GM21528 (cell line): ENCODE measurements at regions not wholly inside any gene's neighbourhood (a gene's known extent, or its start where the extent isn't known, plus 50 kb on each side); places are given as distances from the start of the nearest gene placed in this dataset.

ENCODE experiments used
- ATAC-seq: cut with Tn5 transposase; IDR thresholded peaks from one replicate; pipeline ENCODE4 v1.9.1; 2021; ENCODE audit warnings: mild to moderate bottlenecking, moderate library complexity; ENCODE audit not compliant: unreplicated experiment, low FRiP score

DNA sequence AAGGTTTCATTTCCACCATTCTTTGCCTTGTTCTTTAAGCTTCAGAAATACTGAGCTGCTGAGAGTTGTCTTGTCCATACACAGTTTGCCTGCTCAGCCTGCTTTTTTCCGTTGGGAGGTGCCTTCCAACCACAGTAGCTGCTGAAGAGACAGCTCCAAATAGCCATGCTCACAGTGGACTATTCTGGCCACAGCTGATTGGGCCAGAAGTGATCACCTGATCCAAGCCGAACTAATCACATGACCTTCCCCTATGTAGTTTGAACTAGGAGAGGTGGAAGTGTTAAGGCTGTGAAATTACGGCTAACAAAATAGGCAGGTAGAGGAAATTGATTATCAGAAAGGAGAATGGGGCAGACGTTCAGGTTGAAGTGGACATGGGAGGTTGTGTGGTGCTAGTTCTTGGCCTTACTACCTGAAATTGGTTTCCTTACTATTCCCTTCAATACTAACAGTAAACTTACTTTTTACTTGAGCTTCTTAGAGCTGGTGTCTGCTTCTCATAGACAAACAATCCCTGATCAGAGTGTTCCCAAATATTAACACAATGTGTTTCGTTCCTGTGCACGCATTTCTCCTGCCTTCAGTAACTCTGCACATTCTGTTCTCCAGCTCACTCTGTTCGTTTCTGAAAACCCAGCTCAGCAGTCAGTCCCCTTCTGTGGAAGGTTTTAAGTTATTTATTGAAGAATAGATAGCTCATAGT, 136.1 kb downstream of the RWDD3 start:
- ATAC-seq, result no peak

DNA sequence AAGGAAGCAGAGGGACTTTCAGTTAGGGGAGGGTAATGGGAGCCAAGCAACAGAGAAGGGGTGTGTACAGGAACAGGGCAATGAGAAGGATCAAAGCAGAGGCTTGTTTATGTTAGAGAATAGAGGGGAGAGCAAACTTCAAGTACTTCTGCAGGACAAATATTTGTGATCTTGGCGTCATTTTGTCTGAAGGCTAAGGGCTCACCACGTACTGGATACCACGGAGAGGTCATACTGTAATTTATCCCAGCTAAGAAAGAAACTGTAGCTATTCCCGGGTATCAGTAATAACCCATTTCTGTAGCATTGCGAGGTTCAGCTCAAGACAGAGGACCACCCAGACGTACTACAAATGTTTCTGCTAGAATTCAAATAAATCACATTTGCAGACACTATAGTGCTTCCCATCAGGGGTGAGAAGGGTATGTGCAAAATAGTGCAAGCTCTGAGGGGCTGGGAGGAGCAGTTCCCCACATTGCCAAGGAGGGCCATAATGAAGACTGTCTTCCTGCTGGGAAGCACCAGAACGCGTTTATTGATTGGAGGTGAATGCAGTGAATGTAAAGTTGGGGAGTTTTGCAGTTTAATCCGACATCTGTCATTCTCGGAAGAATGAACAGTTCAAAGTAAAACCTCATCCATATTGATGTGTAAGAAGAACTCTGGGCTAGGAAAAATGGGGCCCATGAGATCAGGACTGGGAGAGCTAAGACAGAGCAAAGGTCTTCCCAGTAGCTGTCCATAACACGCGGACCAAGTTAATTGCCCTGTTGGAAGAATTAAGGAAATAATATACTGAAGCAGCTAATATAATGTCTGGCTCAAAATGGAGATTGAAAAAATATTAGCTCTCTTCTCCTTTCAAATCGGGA, 136.9 kb downstream of the RWDD3 start:
- ATAC-seq, result no peak

DNA sequence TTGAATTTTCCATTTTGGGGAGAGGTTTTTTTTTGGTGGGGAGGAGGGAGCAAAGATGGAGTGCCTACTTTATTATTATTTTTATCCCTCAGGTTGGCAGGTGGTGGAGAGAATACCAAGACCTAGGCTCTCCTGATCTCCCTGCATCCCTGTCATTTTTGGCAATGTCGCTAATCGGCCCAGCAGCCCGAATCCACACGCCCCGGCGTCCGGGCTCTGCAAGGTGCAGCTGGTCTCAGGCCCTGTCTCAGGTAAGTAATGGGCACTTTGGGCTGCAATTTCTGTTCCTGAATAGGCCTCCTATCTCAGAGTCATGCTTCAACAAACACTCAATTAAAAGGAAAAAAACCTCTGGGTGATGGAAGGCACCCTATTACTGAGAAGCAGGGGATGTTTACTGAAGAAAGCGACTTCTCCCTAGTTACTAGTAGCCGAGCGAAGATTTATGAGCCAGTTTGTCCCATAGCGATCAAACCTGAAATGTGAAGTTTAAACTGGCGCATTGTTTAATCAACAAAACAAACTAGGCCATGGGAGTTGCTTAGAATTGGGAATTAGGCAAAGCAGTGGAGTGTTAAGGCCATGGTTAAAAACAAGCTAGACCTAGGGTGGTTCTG, 137.8 kb downstream of the RWDD3 start:
- ATAC-seq, result no peak

DNA sequence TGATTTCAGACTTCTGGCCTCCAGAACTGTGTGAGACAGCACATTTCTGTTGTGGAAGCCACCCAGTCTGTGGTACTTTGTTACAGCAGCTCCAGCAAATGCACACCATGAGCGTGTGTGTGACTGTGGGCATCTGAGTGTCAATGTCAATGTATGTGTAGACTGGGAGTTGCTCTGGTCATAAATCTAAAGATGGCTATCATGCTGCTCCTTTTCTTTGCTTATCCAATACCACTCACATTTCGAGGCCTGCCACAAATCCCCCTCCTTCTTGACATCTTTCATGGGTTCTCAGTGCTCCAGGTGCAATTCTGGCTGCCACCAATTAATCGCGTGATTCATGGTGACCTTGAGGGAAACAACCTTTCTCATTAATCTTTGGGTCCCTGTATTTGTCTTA, 141.2 kb downstream of the RWDD3 start:
- ATAC-seq, result no peak

DNA sequence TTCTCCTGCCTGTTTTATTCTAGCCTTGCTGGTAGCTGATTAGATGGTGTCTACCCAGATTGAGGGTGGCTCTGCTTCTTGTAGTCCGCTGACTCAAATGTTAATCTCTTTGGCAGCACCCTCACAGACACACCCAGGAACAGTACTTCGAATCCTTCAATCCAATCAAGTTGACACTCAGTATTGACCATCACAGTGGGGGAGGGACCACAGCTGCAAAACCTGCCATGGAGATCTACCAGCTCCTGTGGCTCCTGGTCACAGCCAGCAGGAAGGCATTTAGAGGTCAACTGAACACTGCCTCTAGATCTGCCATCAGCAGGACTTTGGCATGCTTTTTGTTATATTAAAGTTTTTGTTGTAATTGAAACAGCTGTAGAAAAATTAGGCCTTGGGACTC, 146.9 kb downstream of the RWDD3 start:
- ATAC-seq, result no peak

DNA sequence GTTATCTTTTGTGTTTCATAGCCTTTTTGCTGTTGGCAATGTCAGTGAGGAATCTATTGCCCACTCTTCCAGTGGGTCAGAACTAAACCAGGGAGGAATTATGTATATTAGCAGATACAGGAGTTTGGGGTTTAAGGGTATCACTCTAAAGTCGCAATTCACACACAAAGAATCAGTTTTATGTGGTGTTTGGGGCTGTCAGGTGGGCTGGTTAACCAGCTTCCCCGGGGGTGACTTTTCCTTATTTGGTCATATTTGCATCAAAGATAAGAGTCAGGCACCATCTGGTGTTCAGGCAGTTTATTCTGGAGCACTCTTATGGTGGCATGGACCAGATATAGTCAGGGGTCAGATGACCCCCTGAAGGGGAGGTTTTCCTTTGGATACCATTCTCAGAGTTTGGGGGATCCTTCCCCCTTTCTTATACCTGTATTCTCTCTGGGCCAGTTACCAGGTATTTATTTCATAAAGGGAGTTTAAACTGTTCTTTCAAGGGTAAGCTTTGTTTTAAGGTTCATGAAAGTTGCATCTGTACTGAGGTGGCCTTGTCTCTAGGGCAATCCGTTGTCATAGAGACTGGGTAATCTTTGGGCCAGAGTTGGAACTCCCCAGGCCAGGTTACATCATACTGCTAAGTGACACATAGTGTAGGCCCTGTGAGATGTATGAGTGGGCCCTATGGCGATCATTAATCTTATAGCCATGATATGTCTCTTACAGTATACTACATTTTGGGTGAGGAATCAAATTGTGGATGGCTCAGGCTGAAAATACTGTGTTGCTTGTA, 148.2 kb downstream of the RWDD3 start:
- ATAC-seq, result no peak

DNA sequence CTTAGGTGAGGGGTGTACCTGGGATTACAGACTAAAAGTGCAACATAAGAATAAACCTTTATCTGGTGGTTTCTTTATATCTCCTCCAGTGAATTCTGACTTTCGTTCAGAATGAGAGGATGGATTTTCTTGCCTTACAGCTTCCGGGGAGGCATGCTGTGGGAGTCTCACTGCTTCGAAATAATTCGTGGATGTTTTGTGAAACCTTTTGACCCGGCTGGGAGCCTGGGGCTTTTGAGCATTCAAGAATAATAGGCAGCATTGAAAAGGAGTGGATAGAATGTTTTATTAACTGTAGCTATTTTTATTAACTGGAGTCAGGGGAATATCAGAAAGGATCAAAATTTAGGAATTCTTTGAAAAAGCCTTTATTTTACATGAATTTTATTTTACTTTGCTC, 149.1 kb downstream of the RWDD3 start:
- ATAC-seq, result no peak

DNA sequence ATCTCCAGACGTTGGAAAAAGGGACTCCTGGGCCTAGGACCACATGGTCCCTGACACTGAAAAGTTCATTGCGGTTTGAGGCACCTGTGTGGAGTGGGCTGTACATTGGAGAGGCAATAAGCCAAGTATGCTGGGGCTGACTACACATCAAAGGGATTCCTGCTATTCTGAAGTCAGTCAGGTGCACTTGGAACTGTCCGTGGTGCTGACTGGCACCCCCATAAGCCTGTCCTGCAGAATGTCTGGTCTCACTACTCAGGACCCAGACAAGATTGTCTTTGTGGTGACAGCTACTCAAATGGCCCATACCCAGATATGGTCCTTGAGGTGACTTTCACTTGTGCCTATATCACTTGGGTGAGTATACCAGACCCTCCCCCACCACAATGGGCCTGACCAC, 150.6 kb downstream of the RWDD3 start:
- no peak for ATAC-seq

DNA sequence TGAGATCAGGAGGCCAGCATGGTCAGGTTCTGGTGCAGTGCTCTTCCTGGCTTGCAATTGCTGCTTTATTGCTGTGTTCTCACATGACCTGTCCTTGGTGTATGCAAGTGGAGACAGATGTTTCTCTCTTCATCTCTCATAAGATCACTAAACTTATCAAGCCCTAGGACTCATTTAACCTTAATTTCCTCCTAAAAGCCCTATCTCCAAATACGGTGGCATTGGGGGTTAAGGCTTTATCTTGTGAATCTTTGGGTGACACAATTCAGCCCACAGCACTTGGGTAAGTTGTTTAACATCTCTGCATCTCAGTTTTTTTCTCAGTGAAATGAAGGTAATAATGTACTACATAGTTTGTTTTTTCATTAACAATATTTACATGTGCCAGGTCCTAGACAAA, 152.4 kb downstream of the RWDD3 start:
- ATAC-seq, result no peak

DNA sequence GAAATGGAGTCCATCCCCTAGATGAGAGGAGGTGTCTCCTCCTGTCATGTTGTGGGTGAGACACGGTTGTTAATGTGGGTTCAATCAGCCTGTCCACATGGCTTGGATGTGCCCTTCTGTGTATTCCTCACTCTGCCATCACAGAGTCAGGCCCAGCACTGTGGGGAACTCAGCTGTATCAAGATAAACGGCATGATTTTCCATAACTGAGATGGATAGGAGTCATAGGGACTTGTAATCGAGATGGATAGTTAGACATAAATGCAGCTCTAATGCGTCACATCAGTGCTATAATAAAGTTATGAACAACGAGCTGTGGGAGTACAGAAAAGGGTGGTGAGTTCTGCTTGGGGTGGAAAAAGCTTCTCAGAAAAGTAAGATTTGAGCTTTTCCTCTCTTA, 152.9 kb downstream of the RWDD3 start:
- no peak for ATAC-seq

DNA sequence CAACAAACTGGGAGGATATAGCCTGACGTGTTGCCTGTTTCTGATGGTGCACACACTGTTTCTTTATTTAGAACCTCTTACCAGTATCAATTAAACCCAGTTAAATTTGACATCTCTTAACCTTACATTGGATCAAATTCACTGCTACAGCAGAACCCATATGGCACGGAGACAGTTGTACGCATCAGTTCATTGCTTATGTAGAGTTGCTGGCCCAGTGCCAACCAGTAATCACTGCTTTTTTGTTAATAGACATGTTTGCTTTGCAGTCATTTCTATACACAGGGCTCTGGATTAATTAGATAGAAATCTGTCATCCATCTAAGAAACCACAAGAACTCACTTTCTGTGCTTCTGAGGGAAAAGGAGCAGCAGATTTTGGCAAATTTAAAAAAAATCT, 154.0 kb downstream of the RWDD3 start:
- ATAC-seq, result no peak

DNA sequence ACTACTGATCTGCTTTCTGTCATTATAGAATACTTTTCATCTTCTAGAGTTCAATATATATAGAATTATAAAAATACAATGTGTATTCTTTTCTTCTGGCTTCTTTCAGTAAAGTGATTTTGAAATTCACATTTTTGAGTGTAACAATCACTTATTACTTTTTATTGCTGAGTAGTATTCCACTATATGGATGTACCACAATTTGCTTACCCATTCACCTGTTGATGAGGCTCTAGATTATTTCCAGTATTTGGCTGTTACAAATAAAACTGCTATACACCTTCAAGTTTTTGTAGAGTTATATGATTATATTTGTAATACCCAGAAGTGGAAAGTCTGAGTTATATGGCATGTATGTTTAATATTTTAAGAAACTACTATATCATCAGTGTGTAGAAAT, 159.4 kb downstream of the RWDD3 start:
- ATAC-seq, result no peak

DNA sequence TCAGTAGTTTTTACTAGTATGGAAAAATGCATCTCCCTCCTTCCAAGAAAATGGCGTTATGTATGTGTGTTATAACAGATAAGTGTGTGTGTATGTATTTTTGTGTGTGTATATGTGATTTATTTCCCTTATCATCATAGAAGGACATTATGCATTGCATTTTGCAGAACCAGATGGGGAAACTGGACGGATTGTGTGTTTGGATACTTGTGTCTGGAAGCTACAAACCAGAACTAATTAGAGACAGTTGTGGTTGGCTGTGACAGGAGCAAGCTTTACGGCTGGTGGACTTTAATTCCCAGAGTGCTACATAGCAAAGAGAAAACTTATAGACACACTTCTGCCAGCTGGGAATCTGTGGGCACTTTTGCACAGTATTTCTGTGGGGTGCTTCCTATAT, 162.5 kb downstream of the RWDD3 start:
- ATAC-seq, result no peak

DNA sequence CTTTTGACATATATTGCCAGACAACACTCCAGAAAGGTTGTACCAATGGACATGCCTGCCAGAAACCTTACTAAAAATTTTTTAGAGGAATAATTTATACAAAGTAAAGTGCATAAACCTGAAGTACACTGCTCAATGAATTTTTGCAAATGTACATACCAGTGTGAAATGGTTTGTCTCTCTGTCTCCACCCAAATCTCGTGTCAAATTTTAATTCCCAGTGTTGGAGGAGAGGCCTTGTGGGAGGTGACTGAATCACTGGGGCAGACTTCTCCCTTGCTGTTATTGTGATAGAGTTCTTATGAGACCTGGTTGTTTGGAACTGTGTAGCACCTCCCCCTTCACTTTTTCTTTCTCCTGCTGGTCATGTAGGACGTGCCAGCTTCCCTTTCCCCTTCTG, 168.8 kb downstream of the RWDD3 start:
- ATAC-seq, result no peak

DNA sequence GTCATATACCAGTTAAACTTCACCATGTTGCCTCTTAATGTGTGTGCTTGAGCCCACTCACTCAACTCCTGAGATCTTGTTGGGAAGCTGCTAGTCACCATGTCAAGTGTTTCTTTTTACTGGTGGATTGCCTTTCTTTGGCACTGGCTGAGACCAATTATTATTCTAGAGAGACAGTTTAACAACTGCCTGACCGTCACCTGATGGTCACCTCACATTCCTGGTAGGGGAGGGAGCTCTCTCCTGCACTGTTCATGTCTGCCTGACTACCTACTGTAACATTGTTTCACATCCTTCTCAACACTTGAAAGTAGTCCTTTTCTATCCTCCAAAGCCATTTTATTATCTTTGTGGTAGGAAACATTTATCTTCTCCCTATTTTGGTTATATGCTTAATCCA, 172.3 kb downstream of the RWDD3 start:
- ATAC-seq, result no peak

DNA sequence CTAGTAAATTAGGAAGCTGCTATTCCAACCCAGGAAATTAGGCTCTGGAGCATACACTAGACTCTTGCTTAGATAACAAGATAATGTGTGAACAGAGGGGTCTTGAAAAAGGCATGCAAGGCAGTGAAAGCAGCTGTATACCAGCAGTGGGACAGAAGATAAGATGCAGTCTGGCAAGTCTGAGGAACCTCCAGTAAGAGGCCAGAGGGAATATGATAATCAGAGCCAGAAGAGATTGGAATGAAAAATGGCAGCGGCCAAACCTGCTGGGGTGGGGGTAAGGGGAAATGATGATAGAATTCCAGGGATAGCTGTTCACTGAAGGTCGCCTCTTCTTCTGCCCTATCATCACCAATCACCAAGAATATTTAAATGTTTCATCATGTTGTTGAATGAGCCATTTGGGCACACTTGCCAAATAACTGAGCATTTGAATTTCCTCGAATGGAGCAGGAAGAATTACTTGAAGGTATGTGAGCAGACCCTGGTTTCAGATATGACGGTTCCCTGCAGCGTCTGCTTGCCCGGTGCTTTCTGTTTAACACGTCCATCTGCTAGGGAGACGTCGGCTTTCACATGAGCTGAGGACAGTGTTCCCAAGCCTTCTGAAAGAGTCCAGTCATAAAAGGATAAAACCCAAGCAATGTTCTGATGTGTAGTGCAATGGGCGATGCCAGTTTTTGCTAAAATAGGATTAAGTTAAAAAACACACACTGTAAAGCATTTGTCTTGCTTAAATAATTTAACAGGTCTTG, 173.3 kb downstream of the RWDD3 start:
- no peak for ATAC-seq

DNA sequence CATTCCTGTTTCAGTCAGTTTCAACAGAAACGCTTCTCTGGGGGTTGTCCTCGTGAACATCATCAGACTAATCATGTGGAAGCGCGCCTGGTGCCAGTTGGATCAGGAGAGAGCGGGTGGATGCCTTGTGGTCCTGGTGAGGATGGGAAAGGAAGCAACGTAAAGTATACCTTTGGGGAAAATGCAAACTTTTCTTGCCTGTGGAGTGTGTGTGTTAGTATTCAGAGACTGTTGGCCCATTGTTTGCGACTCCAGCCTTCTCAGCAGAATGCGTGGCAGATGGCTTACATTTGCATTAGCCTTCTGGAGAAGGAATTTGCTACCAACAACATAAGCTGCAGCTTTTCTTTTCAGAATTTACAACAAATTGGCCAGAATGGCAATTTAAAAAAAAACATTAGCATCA, 173.9 kb downstream of the RWDD3 start:
- ATAC-seq, result no peak

DNA sequence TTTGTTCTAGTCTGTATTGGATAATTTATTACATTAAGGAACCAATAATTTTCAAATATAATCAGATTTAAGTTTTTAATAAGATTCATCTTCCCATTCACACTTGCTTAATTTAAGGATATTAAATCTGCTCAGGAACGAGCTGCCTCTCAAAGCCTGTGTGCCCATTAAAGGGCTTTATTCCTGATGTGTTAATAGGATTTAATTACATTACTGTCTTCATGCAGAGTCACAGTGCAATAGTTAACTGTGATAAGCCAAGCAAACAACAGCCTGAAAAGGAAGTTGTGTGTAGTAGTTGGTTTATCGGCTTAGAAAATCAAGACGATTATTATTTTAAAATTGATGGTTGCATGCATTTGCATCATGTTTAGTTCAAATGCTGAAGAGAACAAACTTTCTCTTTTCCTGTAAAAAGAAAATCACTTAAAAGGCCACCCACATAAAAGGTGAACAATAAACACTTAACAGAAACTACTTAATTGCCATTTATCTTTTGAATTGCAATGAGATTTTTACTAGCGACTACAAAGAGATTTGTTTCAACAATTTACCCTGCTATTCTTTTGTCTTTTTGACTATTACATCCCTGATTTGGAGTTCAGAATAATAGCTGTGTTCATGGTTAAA, 174.6 kb downstream of the RWDD3 start:
- no peak for ATAC-seq

DNA sequence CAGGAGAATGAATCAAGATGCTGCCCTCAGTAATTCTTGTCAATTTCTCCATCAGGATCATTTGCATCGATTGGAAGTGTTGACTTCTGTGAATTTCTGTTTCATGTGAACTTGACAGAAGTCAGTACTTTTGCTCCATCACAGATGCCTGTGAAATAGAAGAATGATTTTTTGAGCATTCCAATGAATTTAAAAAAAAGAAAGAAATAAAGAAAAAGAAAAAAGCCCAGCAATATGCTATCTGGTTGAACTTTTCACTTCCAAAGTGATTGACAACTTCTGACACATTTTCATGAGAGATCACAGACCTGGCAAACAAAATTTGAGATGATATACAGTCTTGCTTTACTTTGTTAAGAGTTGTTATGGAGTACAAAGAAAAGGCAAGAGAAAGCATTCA, 175.3 kb downstream of the RWDD3 start:
- no peak for ATAC-seq

DNA sequence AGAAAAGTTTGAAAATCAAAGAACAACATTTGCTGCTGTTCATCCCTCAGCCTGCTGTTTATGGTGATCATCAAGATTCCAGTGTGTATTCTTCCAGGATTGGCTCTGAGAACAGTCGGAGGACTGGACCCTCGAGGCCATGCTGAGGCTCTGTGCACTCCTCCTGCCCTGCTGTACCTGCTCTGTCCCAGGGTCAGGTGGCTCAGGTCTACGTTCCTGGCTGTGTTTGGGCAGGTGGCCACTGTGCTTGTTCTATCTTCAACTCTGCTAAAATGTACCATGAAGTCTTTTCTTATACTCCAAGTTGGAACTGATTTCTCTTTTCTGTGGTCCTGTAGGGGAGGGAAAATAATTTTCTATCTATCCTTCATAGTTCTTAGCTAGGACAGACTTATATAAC, 175.9 kb downstream of the RWDD3 start:
- ATAC-seq, result no peak
